HG02981 (cell line): ENCODE measurements at regions not wholly inside any gene's neighbourhood (a gene's known extent, or its start where the extent isn't known, plus 50 kb on each side); places are given as distances from the start of the nearest gene placed in this dataset.
"Not testable (repeated sequence)": the region's sequence is repeated elsewhere in the genome, so short reads cannot be mapped to it uniquely, and the experiment has no call there.

ENCODE experiments used
- ATAC-seq: cut with Tn5 transposase; IDR thresholded peaks from one replicate; pipeline ENCODE4 v1.9.1; 2021; ENCODE audit warnings: mild to moderate bottlenecking, moderate library complexity; ENCODE audit not compliant: unreplicated experiment

DNA sequence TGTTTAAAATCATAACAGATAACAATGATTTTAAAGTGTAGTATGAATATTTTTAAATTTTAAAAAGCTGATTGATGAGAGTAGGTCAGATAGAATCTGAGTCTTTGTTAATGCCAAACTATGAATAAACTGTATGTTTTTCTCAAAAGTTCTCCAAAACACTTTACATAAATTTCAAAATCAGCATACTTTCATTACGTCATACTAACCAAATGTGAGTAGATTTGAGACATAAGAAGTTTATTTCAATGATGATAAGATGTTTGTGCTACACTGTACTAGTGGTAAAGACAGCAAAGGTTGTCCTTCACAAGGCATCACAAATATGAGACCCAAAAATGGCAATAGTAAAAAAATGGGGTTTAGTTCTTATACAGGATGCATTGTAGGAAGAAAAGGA, 1342.9 kb downstream of the SI start:
- ATAC-seq = no peak

DNA sequence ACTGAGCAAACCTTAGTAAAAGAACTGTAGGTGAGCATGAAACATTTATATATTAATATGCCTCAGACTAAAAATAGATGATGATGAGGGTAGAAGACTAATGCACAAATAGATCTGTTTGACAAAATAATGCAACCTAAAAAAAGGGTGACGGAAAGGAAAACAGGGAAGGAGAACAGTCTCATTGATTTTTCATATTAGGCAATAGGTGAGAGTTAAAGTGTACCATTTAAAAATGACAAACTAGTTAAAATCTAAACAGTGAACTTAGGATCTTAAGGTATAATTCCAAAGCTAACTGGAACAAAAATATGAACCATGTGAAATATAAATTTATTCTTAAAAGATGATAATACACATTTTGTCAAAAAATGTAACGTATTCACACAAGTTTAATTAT, 1347.6 kb downstream of the SI start:
- no peak for ATAC-seq

DNA sequence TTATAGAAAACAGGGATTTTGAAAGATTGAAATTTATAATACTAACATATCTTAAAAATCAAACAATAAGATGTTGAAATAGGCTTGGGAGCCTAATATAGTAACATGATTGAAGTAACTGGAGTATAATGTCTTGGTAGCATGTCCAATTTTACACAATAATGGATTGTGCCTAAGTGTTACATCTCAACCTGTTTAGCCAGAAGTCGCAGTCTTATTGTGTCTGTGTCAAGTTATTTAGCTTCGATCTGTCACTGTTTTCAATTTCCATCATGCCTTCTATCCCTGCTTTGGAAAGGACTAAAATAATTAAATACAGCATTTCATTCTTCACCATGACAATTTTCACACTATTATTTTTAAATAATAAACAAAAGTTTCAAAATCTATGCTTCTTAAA, 1352.2 kb downstream of the SI start:
- no peak for ATAC-seq

DNA sequence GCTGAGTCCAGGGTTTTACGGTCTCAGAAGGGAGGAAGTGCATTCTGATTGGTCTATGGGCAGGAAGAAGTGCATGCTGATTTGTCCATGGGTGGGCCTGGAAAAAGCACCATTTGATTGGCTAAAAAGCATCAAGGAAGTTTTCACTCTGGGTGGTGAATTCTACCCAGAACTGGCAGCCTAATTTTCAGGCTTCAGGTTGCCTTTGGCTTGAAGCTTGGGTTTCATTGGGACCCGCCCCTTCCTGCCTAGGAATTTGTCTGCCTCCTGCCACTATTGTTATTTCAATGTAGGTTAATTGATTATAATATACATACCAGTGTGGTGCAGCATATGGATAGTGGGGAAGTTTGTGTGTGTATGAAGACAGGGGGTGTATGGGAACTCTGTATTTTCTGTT, 1355.9 kb downstream of the SI start:
- no peak for ATAC-seq

DNA sequence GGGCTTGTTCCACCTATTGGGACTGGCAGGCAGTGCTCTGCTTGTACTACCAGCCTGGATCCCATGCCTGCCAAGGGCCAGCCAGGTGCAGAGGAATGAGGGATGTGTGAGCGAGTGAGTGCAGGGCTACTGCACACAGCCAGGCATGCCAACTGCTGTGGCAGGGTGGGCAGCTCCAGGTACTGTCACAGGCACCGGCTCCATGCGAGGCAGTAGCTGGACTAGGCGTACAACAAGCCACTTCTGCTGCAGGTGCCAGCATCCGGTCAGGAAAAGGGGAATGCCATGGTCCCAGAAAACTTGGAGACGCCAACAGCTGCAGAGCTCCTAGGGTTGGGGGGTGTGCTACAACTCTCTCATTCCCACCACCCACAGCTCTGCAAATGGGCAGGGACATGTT, 1356.7 kb downstream of the SI start:
- no peak for ATAC-seq

DNA sequence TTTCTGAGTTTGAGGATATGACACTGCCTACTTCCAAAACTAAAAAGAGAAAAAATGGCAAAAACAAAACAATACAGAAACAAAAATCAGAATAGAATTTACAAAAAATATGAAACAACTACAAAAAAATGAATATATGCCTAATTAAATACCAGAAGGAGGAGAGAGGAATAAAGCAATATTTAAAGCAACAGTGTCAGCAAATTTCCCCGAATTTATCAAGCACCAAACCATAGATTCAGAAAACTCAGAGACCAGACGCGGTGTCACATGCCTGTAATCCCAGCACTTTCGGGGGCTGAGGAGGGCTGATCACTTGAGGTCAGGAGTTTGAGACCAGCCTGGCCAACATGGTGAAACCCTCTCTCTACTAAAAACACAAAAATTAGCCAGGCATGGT, 1360.9 kb downstream of the SI start:
- ATAC-seq = no peak

DNA sequence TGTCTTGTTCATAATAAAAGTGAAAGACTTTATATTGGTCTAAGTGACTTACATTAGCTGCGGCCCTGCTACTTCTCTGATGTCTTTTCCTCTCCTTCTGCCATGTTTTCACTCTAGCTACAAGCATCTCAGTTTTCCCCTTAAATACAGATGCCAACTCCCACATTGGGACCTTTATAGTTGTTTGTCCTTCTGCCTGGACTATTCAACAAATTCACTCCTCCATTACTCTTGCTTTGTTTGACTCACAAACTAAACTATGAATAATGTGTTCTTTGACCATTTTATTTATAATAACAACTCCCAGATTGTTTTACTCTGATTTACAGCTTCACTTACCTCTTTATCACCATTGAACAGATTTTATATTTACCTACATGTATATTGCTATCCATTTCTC, 1369.9 kb downstream of the SI start:
- no peak for ATAC-seq

DNA sequence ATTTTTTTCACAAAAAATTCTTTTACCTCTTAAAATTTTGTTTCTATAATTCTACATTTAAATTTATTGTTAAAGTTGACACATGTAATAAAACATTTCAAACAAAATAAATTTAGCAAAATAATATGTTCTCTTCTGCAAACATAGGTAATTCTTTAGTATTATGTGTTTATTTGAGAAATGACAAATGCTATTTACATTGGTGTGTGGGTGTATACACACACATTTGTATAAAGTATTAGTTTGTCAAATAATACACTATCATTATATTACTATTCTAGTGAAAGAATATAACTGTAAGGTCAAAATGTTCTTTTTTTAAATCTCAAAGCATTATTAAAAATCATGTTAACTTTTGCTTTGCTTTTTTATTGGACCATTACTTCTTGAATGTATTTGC, 1370.6 kb downstream of the SI start:
- ATAC-seq = no peak

DNA sequence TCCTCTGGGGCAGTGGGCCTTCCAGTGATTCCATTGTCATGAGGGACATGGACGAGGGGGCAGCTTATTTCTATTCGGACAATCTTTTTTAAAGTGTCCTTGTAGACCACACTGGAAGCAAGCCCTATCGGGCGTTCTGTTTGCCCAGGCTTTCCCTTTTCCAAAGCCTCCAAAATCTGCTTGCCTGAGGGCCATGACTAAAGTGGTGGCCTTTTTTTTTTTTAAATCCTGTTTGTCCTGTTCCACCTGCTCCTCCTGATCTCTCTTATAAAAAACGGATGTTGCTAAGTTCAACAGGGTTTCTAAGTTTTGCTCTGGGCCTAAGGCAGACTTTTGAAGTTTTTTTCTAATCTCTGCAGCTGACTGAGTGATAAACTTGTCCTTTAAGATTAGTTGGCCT, 1380.1 kb downstream of the SI start:
- ATAC-seq = not testable (repeated sequence)

DNA sequence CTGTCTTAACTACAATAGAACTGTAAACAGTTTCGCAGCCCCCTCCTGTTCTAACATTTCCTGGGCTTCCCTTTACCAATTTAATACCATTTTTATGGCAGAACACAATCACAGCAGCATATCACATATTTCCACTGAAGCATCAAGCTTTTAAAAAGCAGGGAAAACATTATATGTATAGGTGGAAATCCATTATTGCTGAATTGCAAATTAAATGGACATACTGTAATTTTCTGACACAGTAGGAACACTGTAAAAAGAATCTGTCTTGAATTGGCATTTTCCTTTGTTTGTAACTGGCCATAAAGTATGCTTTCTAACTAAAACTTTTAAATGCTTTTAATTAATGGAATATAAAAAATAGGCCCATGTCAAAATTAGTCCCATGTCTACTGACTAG, 1385.8 kb downstream of the SI start:
- ATAC-seq = no peak

DNA sequence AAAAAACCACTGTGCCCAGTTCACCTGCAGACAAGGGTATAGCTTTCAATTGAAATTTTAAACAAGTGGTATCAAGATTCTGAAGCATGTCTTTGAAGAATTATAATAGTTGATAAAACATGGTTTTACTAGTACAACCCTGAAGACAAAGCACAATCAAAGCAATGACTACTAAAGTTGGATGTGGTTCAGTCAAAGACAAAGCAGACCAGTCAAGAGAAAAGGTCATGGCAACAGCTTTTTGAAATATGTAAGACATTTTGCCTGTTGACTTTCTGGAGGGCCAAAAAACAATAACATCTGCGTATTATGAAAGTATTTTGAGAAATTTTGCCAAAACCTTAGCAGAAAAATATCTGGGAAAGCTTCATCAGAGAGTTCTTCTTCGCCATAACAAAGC, 1393.6 kb downstream of the SI start:
- ATAC-seq = no peak

DNA sequence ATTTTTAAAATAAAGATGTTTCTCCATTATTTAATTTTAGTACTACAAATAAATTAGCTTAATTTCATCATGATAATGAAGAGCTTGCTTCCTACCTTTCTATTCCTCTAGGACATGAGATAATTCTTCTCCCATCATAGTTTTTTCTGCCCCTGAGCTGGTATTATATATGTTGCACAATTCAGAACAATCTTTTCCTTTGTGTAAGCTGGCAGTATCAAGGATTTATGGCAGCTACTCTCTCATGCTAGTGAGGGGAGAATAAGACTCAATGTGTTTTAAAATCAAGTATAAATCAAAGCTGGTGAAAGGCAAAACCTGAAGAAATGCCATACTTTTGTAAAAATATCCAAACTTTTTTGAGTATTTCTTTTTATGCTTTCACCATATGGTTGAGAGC, 1405.3 kb downstream of the SI start:
- ATAC-seq = no peak

DNA sequence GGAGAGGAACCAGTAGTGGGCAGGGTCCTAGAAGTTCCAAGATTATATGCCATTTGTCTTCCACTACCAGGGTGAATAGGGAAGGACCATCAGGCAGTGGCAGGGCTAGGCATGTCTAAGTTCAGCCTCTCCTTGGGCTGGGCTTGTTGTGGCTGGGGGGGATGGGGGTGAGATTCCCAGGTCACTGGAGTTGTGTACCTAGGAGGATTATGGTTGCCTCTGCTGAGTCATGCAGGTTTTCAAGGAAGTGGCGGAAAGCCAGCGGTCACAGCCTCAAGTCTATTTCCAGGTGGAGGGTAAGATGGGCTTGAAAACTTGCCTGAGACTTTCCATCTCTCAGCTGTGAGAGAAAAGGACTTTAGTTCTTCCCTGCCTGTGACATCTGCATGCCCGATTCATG, 1407.1 kb downstream of the SI start:
- ATAC-seq = no peak

DNA sequence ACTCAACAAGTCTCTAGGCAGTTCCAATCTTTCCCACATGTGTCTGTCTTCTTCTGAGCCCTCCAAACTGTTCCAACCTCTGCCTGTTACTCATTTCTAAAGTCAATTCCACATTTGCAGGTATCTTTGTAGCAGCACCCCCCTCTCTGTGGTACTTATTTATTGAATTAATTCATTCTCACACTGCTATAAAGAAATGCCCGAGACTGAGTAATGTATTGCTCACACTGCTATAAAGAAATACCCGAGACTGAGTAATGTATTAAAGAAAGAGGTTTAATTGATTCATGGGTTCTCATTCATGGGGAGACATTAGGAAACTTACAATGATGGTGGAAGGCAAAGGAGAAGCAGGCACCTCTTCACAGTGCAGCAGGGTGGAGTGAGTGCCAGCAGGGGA, 1413.8 kb downstream of the SI start:
- ATAC-seq = no peak

DNA sequence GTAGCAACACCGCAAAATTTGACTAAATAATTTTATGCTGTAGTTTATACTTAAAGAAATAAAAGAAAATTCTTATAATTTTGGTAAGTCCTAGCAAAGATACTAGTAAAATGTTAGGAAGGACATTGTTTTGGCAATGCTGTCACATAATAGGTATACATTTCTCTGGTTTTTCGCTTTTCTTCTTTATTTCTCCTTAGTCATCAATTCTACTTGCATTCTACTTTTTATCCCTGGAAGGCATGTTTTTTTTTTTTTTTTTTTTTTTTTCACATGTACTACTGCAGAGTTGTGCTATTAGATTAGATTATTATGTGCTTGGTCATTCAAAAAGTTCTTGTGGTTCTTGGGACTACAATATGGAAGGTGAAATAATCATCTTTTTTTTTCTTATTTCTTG, 1421.2 kb downstream of the SI start:
- no peak for ATAC-seq

DNA sequence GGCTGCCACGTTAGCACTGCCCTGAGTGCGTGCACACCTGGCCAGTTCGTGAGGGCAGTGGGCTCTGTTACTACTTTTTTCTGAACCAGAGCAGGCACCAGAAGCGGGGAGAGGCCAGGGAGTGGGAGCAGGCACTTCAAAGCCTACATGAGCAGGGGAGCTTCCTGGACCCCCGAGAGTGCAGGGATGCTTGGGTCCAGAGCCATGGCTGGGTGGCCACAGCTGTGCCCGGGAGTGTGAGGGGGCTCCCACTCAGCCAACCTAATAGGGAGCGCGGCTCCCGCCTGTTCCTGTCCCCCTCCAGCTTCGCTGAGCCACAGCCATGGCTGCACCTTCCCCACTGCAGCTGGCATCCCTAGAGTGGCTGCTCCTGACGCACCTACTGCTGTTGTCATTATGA, 1423.3 kb downstream of the SI start:
- ATAC-seq = no peak

DNA sequence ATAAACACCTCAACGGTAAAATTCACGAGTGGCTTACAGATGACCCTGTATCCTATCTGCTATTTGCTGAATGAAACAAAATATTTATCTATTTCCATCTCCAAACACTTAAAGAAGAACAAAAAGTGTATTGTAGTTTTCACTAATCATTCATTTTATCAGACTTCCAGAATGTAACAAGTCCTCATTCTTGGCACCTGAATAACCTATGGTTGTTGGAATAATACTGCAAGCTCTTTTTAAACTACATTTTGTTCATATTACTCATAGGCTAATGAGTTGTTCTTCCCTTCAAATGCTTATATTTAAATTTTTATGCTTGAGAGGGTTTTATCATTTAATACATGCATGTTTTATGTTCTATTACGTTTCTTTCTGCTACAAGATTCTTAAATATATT, 1434.1 kb downstream of the SI start:
- no peak for ATAC-seq

DNA sequence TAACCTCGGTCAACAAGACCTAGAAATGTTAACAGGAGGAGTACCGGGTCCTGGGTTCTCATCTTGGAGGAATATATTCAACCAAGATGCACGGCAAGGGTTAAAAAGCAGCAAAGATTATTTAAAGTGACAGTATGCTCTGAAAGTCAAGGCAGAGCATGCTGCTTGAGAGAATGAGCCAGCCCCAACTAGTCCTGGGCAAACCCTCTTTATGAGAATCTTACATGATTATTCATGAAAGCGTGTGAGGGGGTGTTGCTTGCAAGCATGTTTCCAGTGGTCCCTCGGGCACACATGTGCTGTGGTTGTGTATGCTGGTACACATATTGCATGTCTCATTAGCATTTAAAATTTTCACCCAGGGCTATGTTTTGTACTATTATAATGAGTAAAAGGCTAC, 1445.6 kb downstream of the SI start:
- no peak for ATAC-seq

DNA sequence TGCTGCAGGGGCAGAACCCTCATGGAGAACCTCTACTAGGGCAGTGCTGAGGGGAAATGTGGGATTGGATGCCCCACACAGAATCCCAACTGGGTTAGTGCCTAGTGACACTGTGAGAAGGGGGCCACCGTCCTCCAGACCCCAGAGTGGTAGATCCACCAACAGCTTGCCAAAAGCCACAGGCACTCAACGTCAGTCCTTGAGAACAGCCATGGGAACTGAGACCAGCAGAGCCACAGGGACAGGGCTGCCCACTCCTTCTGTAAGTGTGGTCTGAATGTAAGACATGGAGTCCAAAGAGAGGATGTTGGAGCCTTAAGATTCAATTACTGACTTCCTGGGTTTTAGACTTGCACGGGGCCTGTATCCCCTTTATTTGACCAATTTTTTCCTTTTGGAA, 1451.5 kb downstream of the SI start:
- no peak for ATAC-seq

DNA sequence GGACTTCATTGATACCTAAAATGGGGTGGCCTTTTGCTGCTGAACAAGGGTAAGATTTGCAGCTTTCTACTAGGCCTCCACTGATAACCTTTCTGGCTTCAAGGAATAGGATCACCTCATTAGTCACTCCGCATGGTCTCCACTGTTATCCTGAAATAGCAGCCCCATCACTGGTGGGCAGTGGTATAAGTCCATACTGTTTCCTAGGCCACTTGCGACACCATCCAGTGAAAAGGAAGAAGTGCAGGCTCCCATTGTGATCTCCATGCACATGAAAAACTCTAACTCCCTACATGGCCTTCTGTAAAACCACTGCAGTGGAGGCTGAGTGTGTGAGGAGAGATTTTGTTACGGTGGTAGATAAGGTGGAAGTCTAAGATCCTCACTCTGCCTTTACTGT, 1455.9 kb downstream of the SI start:
- ATAC-seq = no peak

DNA sequence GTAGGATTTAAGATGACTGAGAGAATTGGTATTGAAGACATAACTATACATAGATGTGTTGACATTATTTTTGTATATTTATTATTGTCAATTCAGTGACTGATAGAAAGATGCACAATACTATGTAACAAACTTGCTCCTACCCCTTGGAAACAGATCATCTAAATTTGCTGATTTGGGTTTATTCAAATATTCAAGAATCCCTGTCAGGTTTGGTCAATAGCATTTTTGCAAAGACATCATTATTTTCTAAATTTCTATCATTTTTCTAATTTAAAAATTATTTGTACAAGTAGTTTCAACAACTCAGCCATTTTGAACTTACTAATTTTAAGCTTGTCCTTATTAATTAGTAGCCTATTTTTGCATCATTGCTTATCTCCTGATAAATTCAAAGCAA, 1463.4 kb downstream of the SI start:
- no peak for ATAC-seq

DNA sequence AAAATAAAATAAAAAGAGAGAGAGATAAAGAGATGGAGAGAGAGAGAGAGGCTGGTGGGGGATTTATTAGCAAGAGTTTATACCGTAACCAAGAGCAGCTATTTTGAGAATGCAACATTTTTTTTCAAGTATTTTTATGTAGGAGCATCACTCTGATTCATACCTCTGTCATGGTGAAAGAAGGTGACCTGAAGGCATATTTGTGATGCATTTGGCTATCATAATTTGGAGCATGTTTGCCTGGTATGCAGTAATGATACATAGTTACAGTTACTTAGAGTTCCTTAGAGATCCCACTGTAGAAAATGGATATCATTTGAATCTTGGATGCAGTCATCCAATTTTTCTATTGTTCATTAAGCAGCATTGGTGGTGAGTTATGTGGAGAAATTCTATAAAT, 1472.4 kb downstream of the SI start:
- no peak for ATAC-seq

DNA sequence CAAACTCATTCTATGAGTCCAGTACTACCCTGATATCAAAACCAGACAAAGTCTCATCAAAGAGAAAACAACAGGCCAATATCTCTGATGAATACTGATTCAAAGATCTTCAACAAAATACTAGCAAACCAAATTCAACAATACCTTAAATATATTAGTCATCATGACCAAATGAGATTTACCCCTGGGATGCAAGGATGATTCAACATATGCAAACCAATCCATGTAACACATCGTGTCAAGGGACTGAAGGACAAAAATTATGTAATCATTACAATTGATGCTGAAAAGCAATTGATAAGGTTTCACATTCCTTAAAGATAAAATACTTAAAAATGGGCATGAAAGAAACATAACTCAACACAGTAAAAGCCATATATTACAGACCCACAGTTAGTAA, 1476.9 kb downstream of the SI start:
- no peak for ATAC-seq

DNA sequence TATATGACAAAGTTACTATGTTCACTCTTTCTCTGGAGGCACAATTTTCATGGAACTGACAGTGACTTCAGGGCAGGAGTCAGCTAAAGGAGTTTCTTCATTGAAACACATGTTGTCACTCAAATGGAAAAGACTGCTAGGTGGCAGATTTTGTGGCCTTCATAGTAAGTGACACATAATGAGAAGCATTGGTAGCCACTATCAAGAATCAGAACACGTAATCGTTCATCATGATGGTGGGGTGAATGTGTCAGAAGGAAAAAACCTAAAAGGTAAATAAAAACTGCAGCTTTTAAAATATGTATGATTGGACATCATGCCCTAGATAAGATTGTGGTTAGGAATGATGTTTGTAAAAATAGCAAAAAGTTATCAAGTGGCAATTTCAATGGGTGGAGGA, 1491.0 kb downstream of the SI start:
- ATAC-seq = no peak
